Ectodermal cell (in vitro differentiated cells): ENCODE measurements at regions not wholly inside any gene's neighbourhood (a gene's known extent, or its start where the extent isn't known, plus 50 kb on each side); places are given as distances from the start of the nearest gene placed in this dataset.

Experiments used
- H3K27ac ChIP-seq: 2 replicates; pipeline ENCODE4 v1.7.0; 2013; ENCODE audit warnings: mild to moderate bottlenecking, low read depth, low read length; ENCODE audit not compliant: insufficient read depth, poor library complexity, severe bottlenecking
- H3K27me3 ChIP-seq: 2 replicates; pipeline ENCODE4 v1.7.0; 2013; ENCODE audit warnings: mild to moderate bottlenecking, low read length; ENCODE audit not compliant: insufficient read depth, control insufficient read depth, poor library complexity, severe bottlenecking
- H3K36me3 ChIP-seq: one replicate; pipeline ENCODE4 v1.7.0; 2013; ENCODE audit warnings: low read length; ENCODE audit not compliant: control insufficient read depth, insufficient read depth
- H3K4me1 ChIP-seq: one replicate; pipeline ENCODE4 v1.7.0; 2013; ENCODE audit warnings: low read length; ENCODE audit not compliant: control insufficient read depth, insufficient read depth
- H3K4me3 ChIP-seq: 2 replicates; pipeline ENCODE4 v1.7.0; 2013; ENCODE audit warnings: low read depth, low read length, control low read depth; ENCODE audit not compliant: insufficient read depth
- H3K9me3 ChIP-seq: 2 replicates; pipeline ENCODE4 v1.7.0; 2013; ENCODE audit warnings: mild to moderate bottlenecking, low read length, moderate library complexity; ENCODE audit not compliant: control insufficient read depth
- WGBS, 2 experiments: methylation state at CpG; one replicate each; pipeline ENCODE4 v1.1.7; 2013; ENCODE audit warnings: missing lambda C conversion rate in 2 of 2; 5-methylcytosine and 5-hydroxymethylcytosine counted together

- WGBS, 2 experiments = 85 to 88% methylated on average over 10 of the region's 10 CpGs
- Histone ChIP-seq H3K4me3 (no peak overlapping the region), H3K27ac (no peak overlapping the region), H3K36me3 (no peaks in the 10 kb centered on the region), H3K27me3 (no peaks in the 10 kb centered on the region), H3K9me3 (no peaks in the 10 kb centered on the region), H3K4me1 (no peaks in the 10 kb centered on the region)
Observed at GRCh38 chr5:5978501-5979376, 399.6 kb downstream of the MED10 start.

GRCh38 chr5:5971203-5971602 lies 407.1 kb downstream of the MED10 start:
- Histone ChIP-seq H3K4me3 (no peak overlapping the region), H3K9me3 (no peaks in the 10 kb centered on the region), H3K36me3 (no peaks in the 10 kb centered on the region), H3K27me3 (no peaks in the 10 kb centered on the region), H3K27ac (no peak overlapping the region), H3K4me1 (no peaks in the 10 kb centered on the region)
- 94 to 99% methylated on average over 4 to 5 of the region's 5 CpGs for WGBS, 2 experiments

- Histone ChIP-seq H3K4me3 (no peak overlapping the region), H3K4me1 (no peaks in the 10 kb centered on the region), H3K36me3 (no peaks in the 10 kb centered on the region), H3K27me3 (no peaks in the 10 kb centered on the region), H3K27ac (no peak overlapping the region), H3K9me3 (no peaks in the 10 kb centered on the region)
Observed at GRCh38 chr5:5969942-5970483, 408.3 kb downstream of the MED10 start.

- Histone ChIP-seq H3K27me3 (no peaks in the 10 kb centered on the region), H3K4me3 (no peak overlapping the region), H3K27ac (no peak overlapping the region), H3K9me3 (no peaks in the 10 kb centered on the region), H3K36me3 (no peaks in the 10 kb centered on the region), H3K4me1 (no peaks in the 10 kb centered on the region)
- 93 to 95% methylated on average over 4 of the region's 4 CpGs for WGBS, 2 experiments
Observed at GRCh38 chr5:5968981-5969380, 409.4 kb downstream of the MED10 start.

GRCh38 chr5:5967944-5968343 lies 410.4 kb downstream of the MED10 start:
- H3K27me3 ChIP-seq = no peaks in the 10 kb centered on the region
- H3K4me1 ChIP-seq = no peaks in the 10 kb centered on the region
- no peaks in the 10 kb centered on the region for H3K36me3 ChIP-seq
- 78 to 93% methylated on average over 2 to 3 of the region's 3 CpGs for WGBS, 2 experiments
- H3K27ac ChIP-seq = no peak overlapping the region
- no peaks in the 10 kb centered on the region for H3K9me3 ChIP-seq
- no peak overlapping the region for H3K4me3 ChIP-seq

- Histone ChIP-seq H3K36me3 (no peaks in the 10 kb centered on the region), H3K9me3 (no peaks in the 10 kb centered on the region), H3K4me1 (no peaks in the 10 kb centered on the region), H3K27me3 (no peaks in the 10 kb centered on the region), H3K4me3 (no peak overlapping the region), H3K27ac (no peak overlapping the region)
- 89 to 94% methylated on average over 6 of the region's 6 CpGs for WGBS, 2 experiments
Observed at GRCh38 chr5:5967373-5967772, 411.0 kb downstream of the MED10 start.

GRCh38 chr5:5965132-5965531 lies 413.2 kb downstream of the MED10 start:
- no peak overlapping the region for H3K27ac ChIP-seq
- no peaks in the 10 kb centered on the region for H3K9me3 ChIP-seq
- no peaks in the 10 kb centered on the region for H3K36me3 ChIP-seq
- H3K27me3 ChIP-seq = no peaks in the 10 kb centered on the region
- 86 to 88% methylated on average over 5 of the region's 5 CpGs for WGBS, 2 experiments
- no peak overlapping the region for H3K4me3 ChIP-seq
- H3K4me1 ChIP-seq = no peaks in the 10 kb centered on the region

- no peaks in the 10 kb centered on the region for H3K9me3 ChIP-seq
- no peaks in the 10 kb centered on the region for H3K27me3 ChIP-seq
- no peak overlapping the region for H3K27ac ChIP-seq
- H3K36me3 ChIP-seq = no peaks in the 10 kb centered on the region
- 91 to 94% methylated on average over 4 of the region's 4 CpGs for WGBS, 2 experiments
- H3K4me1 ChIP-seq = no peaks in the 10 kb centered on the region
- no peak overlapping the region for H3K4me3 ChIP-seq
Observed at GRCh38 chr5:5964347-5964746, 414.0 kb downstream of the MED10 start.

- H3K27me3 ChIP-seq = peaks cover 9% of the 10 kb centered on the region
- H3K36me3 ChIP-seq = no peaks in the 10 kb centered on the region
- no peaks in the 10 kb centered on the region for H3K4me1 ChIP-seq
- 90 to 94% methylated on average over 2 of the region's 2 CpGs for WGBS, 2 experiments
- H3K4me3 ChIP-seq = no peak overlapping the region
- H3K27ac ChIP-seq = no peak overlapping the region
- H3K9me3 ChIP-seq = no peaks in the 10 kb centered on the region
Observed at GRCh38 chr5:5957737-5958136, 420.6 kb downstream of the MED10 start.

- no peak overlapping the region for H3K27ac ChIP-seq
- no peaks in the 10 kb centered on the region for H3K4me1 ChIP-seq
- no peak overlapping the region for H3K4me3 ChIP-seq
- H3K9me3 ChIP-seq = no peaks in the 10 kb centered on the region
- no peaks in the 10 kb centered on the region for H3K36me3 ChIP-seq
- 91 to 93% methylated on average over 9 of the region's 9 CpGs for WGBS, 2 experiments
- peaks cover 9% of the 10 kb centered on the region for H3K27me3 ChIP-seq
Observed at GRCh38 chr5:5954275-5954598, 424.1 kb downstream of the MED10 start.
